Endothelial cell of umbilical vein (primary cell): ENCODE measurements at regions not wholly inside any gene's neighbourhood (a gene's known extent, or its start where the extent isn't known, plus 50 kb on each side); places are given as distances from the start of the nearest gene placed in this dataset.

Experiments
- BruUV-seq: library from RNA; stranded (reverse); fragments of 400-500 nt; replicated peaks from 2 replicates; lab custom pipeline; 2021; lab: Mats Ljungman, UMichigan
- CTCF ChIA-PET: fragments of 300-600, 350-600 bp; sonication (Branson Sonifier 250); formaldehyde crosslinking; loops from one replicate; lab custom pipeline; 2021; ENCODE audit warnings: antibody characterized with exemption, inconsistent platforms; lab: Charles Lee
- POLR2A ChIA-PET: fragments of 300-600, 350-600 bp; sonication (Branson Sonifier 250); formaldehyde crosslinking; loops from one replicate; lab custom pipeline; 2021; ENCODE audit warnings: antibody characterized with exemption, inconsistent platforms; lab: Charles Lee
- DNase-seq: peaks from one replicate; pipeline ENCODE4 v3.0.0-alpha.2; 2011; ENCODE audit warnings: low read depth, low spot score
- FAIRE-seq: peaks from 2 replicates; lab custom pipeline; 2011; peaks lifted over from hg19 to GRCh38; lab: Jason Lieb, UNC
- H2AFZ ChIP-seq: 2 replicates; pipeline ENCODE4 v1.6.0; 2012; ENCODE audit warnings: low read depth, low read length, control low read depth, inconsistent platforms
- H3K27ac ChIP-seq: 2 replicates; pipeline ENCODE4 v1.5.1; 2011; ENCODE audit warnings: low read depth, mild to moderate bottlenecking, control low read depth, low read length, moderate library complexity; ENCODE audit not compliant: insufficient read depth
- H3K27me3 ChIP-seq, 2 experiments: 2 replicates each; pipeline versions ENCODE4 v1.6.0 to v1.6.1; 2011; ENCODE audit warnings: low read length in 2 of 2, mixed read lengths in 1 of 2; ENCODE audit not compliant: control insufficient read depth in 2 of 2, insufficient read depth in 2 of 2
- H3K36me3 ChIP-seq, 2 experiments: 2 replicates in 1 of 2; 3 replicates in 1 of 2; pipeline ENCODE4 v1.5.1; 2011; ENCODE audit warnings: low read length in 2 of 2, mild to moderate bottlenecking in 1 of 2, moderate library complexity in 1 of 2; ENCODE audit not compliant: control insufficient read depth in 2 of 2, insufficient read depth in 2 of 2; ENCODE audit errors: extremely low read depth in 1 of 2
- H3K4me1 ChIP-seq: 3 replicates; pipeline ENCODE4 v1.5.1; 2011; ENCODE audit warnings: mild to moderate bottlenecking, low read length; ENCODE audit not compliant: control insufficient read depth, insufficient read depth; ENCODE audit errors: extremely low read depth
- H3K4me2 ChIP-seq: 2 replicates; pipeline ENCODE4 v1.6.1; 2011; ENCODE audit warnings: low read length, control low read depth, mixed read lengths; ENCODE audit not compliant: insufficient read depth
- H3K4me3 ChIP-seq, 3 experiments: fragments of 200-600 bp in 1 of 3; sonication (generic), shearing (Covaris generic) in 1 of 3; replicated peaks in 1 of 3; 2 replicates each; pipeline ENCODE4 v1.5.1; 2011 to 2016; ENCODE audit warnings: control low read depth in 3 of 3, low read length in 3 of 3, mild to moderate bottlenecking in 2 of 3, inconsistent platforms in 1 of 3, low read depth in 1 of 3, moderate library complexity in 1 of 3; ENCODE audit not compliant: insufficient read depth in 1 of 3
- H3K79me2 ChIP-seq: 2 replicates; pipeline ENCODE4 v1.6.0; 2012; ENCODE audit warnings: low read length, inconsistent platforms; ENCODE audit not compliant: control insufficient read depth, insufficient read depth
- H3K9ac ChIP-seq: replicated peaks from 2 replicates; pipeline ENCODE3; 2011; ENCODE audit warnings: low read length, control low read depth; ENCODE audit not compliant: insufficient read depth; ENCODE audit errors: extremely low read depth
- H3K9me1 ChIP-seq: replicated peaks from 3 replicates; pipeline ENCODE4 v1.6.0; 2011; ENCODE audit warnings: mild to moderate bottlenecking, low read length; ENCODE audit not compliant: control insufficient read depth, insufficient read depth; ENCODE audit errors: extremely low read depth
- H3K9me3 ChIP-seq: replicated peaks from 2 replicates; pipeline ENCODE4 v1.5.1; 2012; ENCODE audit warnings: low read length, inconsistent platforms; ENCODE audit not compliant: control insufficient read depth, insufficient read depth
- H4K20me1 ChIP-seq: replicated peaks from 2 replicates; pipeline ENCODE3; 2011; ENCODE audit warnings: mild to moderate bottlenecking, low read length; ENCODE audit not compliant: control insufficient read depth, insufficient read depth; ENCODE audit errors: extremely low read depth
- CTCF ChIP-seq, 2 donors: IDR thresholded peaks; 1 replicate in 1 of 2; 2 replicates in 1 of 2; pipeline ENCODE4 v1.5.1; 2011; ENCODE audit warnings: low read length in 2 of 2, mild to moderate bottlenecking in 2 of 2, moderate library complexity in 2 of 2, control low read depth in 1 of 2, inconsistent platforms in 1 of 2, low read depth in 1 of 2; ENCODE audit not compliant: insufficient read depth in 1 of 2; ENCODE audit errors: extremely low read depth in 1 of 2
- EZH2 ChIP-seq: IDR thresholded peaks from 2 replicates; pipeline ENCODE4 v1.6.1; 2012; ENCODE audit warnings: borderline replicate concordance, low read depth, mild to moderate bottlenecking, moderate library complexity, low read length, inconsistent platforms; ENCODE audit not compliant: severe bottlenecking
- FOS ChIP-seq: IDR thresholded peaks from 2 replicates; pipeline ENCODE4 v1.6.1; 2011; ENCODE audit warnings: mild to moderate bottlenecking, low read length, moderate library complexity, borderline replicate concordance; ENCODE audit not compliant: insufficient read depth
- GATA2 ChIP-seq: IDR thresholded peaks from 2 replicates; pipeline ENCODE4 v1.7.0; 2011; ENCODE audit warnings: low read depth, mild to moderate bottlenecking, moderate library complexity, mixed read lengths, low read length; ENCODE audit not compliant: insufficient read length, insufficient read depth
- JUN ChIP-seq: IDR thresholded peaks from 2 replicates; pipeline ENCODE4 v1.6.1; 2011; ENCODE audit warnings: borderline replicate concordance, low read depth; ENCODE audit not compliant: insufficient read length, insufficient read depth
- MAX ChIP-seq: IDR thresholded peaks from 2 replicates; pipeline ENCODE4 v1.6.1; 2011; ENCODE audit not compliant: insufficient read depth, insufficient read length
- MYC ChIP-seq: IDR thresholded peaks from one replicate; pipeline ENCODE4 v1.6.1; 2011; ENCODE audit warnings: mild to moderate bottlenecking, low read depth, low read length
- POLR2A ChIP-seq: IDR thresholded peaks from 2 replicates; pipeline ENCODE4 v1.6.1; 2012; ENCODE audit warnings: low read depth, mild to moderate bottlenecking, control low read depth, low read length
- POLR2AphosphoS5 ChIP-seq: IDR thresholded peaks from 2 replicates; pipeline ENCODE4 v1.6.1; 2012; ENCODE audit warnings: low read depth, mild to moderate bottlenecking, control low read depth, low read length, moderate library complexity; ENCODE audit not compliant: insufficient read depth
- dilution Hi-C: fragments of 300-500 bp; cut with MboI; formaldehyde crosslinking; loops from one replicate; pipeline ENCODE4 v1.15.0; 2019; ENCODE audit warnings: low sequenced_read_pairs; ENCODE audit not compliant: extremely low pct_ligation_motif_present
- intact Hi-C: fragments of 100-400 bp; cut with micrococcal nuclease; formaldehyde crosslinking; loops from one replicate; pipeline ENCODE4 v1.10.0; 2022

GRCh38 chr7:7108931-7109330 is 73.4 kb upstream of the C1GALT1 start:
- DNase-seq (no peak), FAIRE-seq (no peak)
- ChIA-PET POLR2A (no interaction called here), CTCF (no interaction called here)
- Histone ChIP-seq H3K4me3 (no peak overlapping the region), H3K27ac (no peak overlapping the region), H3K4me2 (no peak overlapping the region), H3K27me3 (peaks cover 0 to 2% of the 10 kb centered on the region in 2 experiments), H3K79me2 (no peaks in the 10 kb centered on the region), H3K4me1 (no peaks in the 10 kb centered on the region), H3K9me1 (no peaks in the 10 kb centered on the region), H2AFZ (no peak overlapping the region), H3K9me3 (no peaks in the 10 kb centered on the region), H3K36me3 (no peaks in the 10 kb centered on the region), H4K20me1 (no peaks in the 10 kb centered on the region), H3K9ac (no peak overlapping the region)
- no TSS peak for BruUV-seq
- TF ChIP-seq POLR2A (no peak), MYC (no peak), MAX (no peak), FOS (no peak), CTCF (IDR thresholded peaks at IDR 0.05; ENCODE audit: extremely low read depth in 1 of 2, insufficient read depth in 1 of 2, low read depth in 1 of 2, low read length in 2 of 2) (no peak), EZH2 (no peak), POLR2AphosphoS5 (no peak), JUN (no peak), GATA2 (no peak)
- dilution Hi-C loops: no loop called here
- intact Hi-C loops: no loop called here
